Thoracic aorta (tissue), 2 donors: ENCODE measurements at regions not wholly inside any gene's neighbourhood (a gene's known extent, or its start where the extent isn't known, plus 50 kb on each side); places are given as distances from the start of the nearest gene placed in this dataset.

Experiments used
- ATAC-seq: fragments of 150-250 bp; one replicate; pipeline ENCODE4 v1.8.0; 2017; ENCODE audit warnings: low read depth; ENCODE audit not compliant: insufficient number of reproducible peaks, low FRiP score
- DNase-seq: peaks from one replicate; pipeline ENCODE4 v3.0.0-alpha.2; 2020; ENCODE audit warnings: low spot score
- H3K27ac ChIP-seq, 2 donors: fragments of 200-600 bp; sonication (generic); 1 replicate in 1 of 2; 2 replicates in 1 of 2; pipeline ENCODE4 v1.5.1; 2016; ENCODE audit warnings: mild to moderate bottlenecking in 2 of 2, moderate library complexity in 2 of 2
- H3K27me3 ChIP-seq: fragments of 200-600 bp; sonication (generic); replicated peaks from 2 replicates; pipeline ENCODE4 v1.6.0; 2016; ENCODE audit warnings: mild to moderate bottlenecking; ENCODE audit not compliant: insufficient read depth
- H3K36me3 ChIP-seq: fragments of 200-600 bp; sonication (generic); one replicate; pipeline ENCODE4 v1.5.1; 2016
- H3K4me1 ChIP-seq, 2 donors: fragments of 200-600 bp; sonication (generic); 1 replicate in 1 of 2; 2 replicates in 1 of 2; pipeline versions ENCODE4 v1.5.1 to v1.6.0; 2016; ENCODE audit warnings: low read depth in 2 of 2, mild to moderate bottlenecking in 1 of 2; ENCODE audit not compliant: control insufficient read depth in 1 of 2
- H3K4me3 ChIP-seq: fragments of 200-600 bp; sonication (generic); 2 replicates; pipeline ENCODE4 v1.5.1; 2016; ENCODE audit warnings: mild to moderate bottlenecking
- H3K9me3 ChIP-seq: fragments of 200-600 bp; sonication (generic); 2 replicates; pipeline ENCODE4 v1.5.1; 2016
- TF ChIP-seq, protein P1 (sequence below): fragments of 200-600 bp; sonication (generic); IDR thresholded peaks from one replicate; pipeline ENCODE4 v1.5.1; 2019; ENCODE audit warnings: antibody characterized with exemption

GRCh38 chr2:62561586-62561985 lies 55.6 kb upstream of the TMEM17 start:
- Histone ChIP-seq H3K9me3 (no peaks in the 10 kb centered on the region), H3K27ac (no peak overlapping the region), H3K36me3 (no peaks in the 10 kb centered on the region), H3K4me1 (no peaks in the 10 kb centered on the region), H3K4me3 (no peak overlapping the region), H3K27me3 (no peaks in the 10 kb centered on the region)
- DNase-seq (no peak), ATAC-seq (no peak)
- TF ChIP-seq, protein P1, sequence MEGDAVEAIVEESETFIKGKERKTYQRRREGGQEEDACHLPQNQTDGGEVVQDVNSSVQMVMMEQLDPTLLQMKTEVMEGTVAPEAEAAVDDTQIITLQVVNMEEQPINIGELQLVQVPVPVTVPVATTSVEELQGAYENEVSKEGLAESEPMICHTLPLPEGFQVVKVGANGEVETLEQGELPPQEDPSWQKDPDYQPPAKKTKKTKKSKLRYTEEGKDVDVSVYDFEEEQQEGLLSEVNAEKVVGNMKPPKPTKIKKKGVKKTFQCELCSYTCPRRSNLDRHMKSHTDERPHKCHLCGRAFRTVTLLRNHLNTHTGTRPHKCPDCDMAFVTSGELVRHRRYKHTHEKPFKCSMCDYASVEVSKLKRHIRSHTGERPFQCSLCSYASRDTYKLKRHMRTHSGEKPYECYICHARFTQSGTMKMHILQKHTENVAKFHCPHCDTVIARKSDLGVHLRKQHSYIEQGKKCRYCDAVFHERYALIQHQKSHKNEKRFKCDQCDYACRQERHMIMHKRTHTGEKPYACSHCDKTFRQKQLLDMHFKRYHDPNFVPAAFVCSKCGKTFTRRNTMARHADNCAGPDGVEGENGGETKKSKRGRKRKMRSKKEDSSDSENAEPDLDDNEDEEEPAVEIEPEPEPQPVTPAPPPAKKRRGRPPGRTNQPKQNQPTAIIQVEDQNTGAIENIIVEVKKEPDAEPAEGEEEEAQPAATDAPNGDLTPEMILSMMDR, result no peak

DNA sequence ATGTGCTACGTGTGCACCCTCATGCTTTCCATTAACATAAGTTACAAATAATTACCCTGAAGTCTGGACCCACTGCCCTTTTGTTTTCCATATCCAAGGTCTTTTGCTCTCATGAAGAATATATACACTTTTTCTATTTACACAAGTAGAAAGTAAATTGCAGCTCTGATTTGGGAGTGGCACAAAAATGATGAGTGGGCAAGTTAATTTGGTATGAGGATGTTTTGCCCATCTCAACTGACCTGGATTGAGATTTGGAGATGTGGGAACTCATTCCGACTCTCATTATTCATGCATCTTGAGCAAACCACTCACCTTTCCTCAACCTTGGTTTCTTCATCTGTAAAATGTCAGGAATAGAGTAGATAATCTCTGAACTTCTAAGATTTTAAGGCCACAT lies 53.6 kb upstream of the TMEM17 start:
- no peak overlapping the region for H3K27ac ChIP-seq
- ATAC-seq (no peak), DNase-seq (no peak)
- H3K4me3 ChIP-seq, result no peak overlapping the region
- H3K4me1 ChIP-seq, result no peaks in the 10 kb centered on the region
- TF ChIP-seq, protein P1, result no peak
- H3K9me3 ChIP-seq, result no peaks in the 10 kb centered on the region
- no peaks in the 10 kb centered on the region for H3K36me3 ChIP-seq
- no peaks in the 10 kb centered on the region for H3K27me3 ChIP-seq

DNA sequence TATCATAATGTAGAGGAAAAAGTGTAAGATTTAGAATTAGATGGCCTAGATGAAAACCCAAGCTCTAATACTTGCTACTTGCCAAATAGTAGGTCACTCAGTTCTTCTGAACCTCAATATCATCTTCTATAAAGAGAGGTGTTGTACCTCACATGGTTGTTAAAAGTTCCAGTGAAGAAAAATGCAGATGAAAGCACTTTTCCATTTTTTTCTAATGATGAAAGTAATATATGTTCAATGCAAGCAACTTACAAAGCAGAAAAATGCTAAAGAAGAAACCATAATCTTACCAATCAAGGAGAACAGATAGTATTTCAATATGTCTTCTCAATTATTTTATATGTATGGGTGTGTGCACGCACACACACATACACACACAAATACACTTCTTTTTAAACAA lies 52.7 kb upstream of the TMEM17 start:
- H3K27ac ChIP-seq, result no peak overlapping the region
- TF ChIP-seq, protein P1, result no peak
- H3K9me3 ChIP-seq, result no peaks in the 10 kb centered on the region
- ATAC-seq, result no peak
- no peak for DNase-seq
- no peak overlapping the region for H3K4me3 ChIP-seq
- no peaks in the 10 kb centered on the region for H3K4me1 ChIP-seq
- no peaks in the 10 kb centered on the region for H3K27me3 ChIP-seq
- H3K36me3 ChIP-seq, result no peaks in the 10 kb centered on the region

GRCh38 chr2:62556086-62556485 lies 50.1 kb upstream of the TMEM17 start:
- H3K4me3 ChIP-seq, result no peak overlapping the region
- no peak for DNase-seq
- no peaks in the 10 kb centered on the region for H3K9me3 ChIP-seq
- no peak for ATAC-seq
- no peaks in the 10 kb centered on the region for H3K27me3 ChIP-seq
- TF ChIP-seq, protein P1, result no peak
- H3K27ac ChIP-seq, result no peak overlapping the region
- H3K4me1 ChIP-seq, result no peaks in the 10 kb centered on the region
- H3K36me3 ChIP-seq, result no peaks in the 10 kb centered on the region
